B cell (primary cell): ENCODE measurements at regions not wholly inside any gene's neighbourhood (a gene's known extent, or its start where the extent isn't known, plus 50 kb on each side); places are given as distances from the start of the nearest gene placed in this dataset.

ENCODE experiments used
- ATAC-seq: fragments of 200-7000 bp; cut with Tn5 transposase; one replicate; pipeline ENCODE4 v1.10.0; 2021; ENCODE audit warnings: low read depth, mild to moderate bottlenecking, moderate number of reproducible peaks, moderate library complexity
- CTCF ChIA-PET: fragments of 350-600 bp; sonication (Branson Sonifier 250); formaldehyde crosslinking; loops from one replicate; lab custom pipeline; 2021; ENCODE audit warnings: antibody characterized with exemption, inconsistent platforms; lab: Charles Lee
- POLR2A ChIA-PET: fragments of 350-600 bp; sonication (Branson Sonifier 250); formaldehyde crosslinking; loops from one replicate; lab custom pipeline; 2021; ENCODE audit warnings: antibody characterized with exemption; lab: Charles Lee
- DNase-seq: peaks from one replicate; pipeline ENCODE4 v3.0.0; 2013
- H2AFZ ChIP-seq: 2 replicates; pipeline ENCODE4 v1.6.1; 2012; ENCODE audit warnings: mild to moderate bottlenecking, low read depth, low read length; ENCODE audit not compliant: insufficient read depth, poor library complexity, severe bottlenecking
- H3K27ac ChIP-seq, 2 donors: 1 replicate in 1 of 2; 2 replicates in 1 of 2; pipeline ENCODE4 v1.5.1; 2012 to 2013; ENCODE audit warnings: low read length in 2 of 2, mild to moderate bottlenecking in 2 of 2, moderate library complexity in 1 of 2
- H3K27me3 ChIP-seq, 4 experiments: fragments of 200-600 bp in 1 of 4; sonication (generic) in 1 of 4; replicated peaks in 1 of 4; 1 replicate in 2 of 4; 2 replicates in 2 of 4; pipeline versions ENCODE4 v1.6.1 to v1.7.0; 2013 to 2016; ENCODE audit warnings: low read length in 3 of 4, mild to moderate bottlenecking in 2 of 4, mixed read lengths in 1 of 4, moderate library complexity in 1 of 4; ENCODE audit not compliant: insufficient read depth in 4 of 4, control insufficient read depth in 3 of 4; ENCODE audit errors: control extremely low read depth in 1 of 4
- H3K36me3 ChIP-seq, 2 experiments: replicated peaks in 1 of 2; 1 replicate in 1 of 2; 2 replicates in 1 of 2; pipeline versions ENCODE4 v1.6.1 to v1.7.1; 2013; ENCODE audit warnings: low read length in 1 of 2; ENCODE audit not compliant: insufficient read depth in 2 of 2, control insufficient read depth in 1 of 2; ENCODE audit errors: control extremely low read depth in 1 of 2, extremely low read depth in 1 of 2
- H3K4me1 ChIP-seq, 2 donors: fragments of 200-600 bp in 1 of 2; sonication (generic) in 1 of 2; 1 replicate in 1 of 2; 2 replicates in 1 of 2; pipeline versions ENCODE4 v1.5.1 to v1.6.1; 2013 to 2017; ENCODE audit warnings: low read length in 2 of 2; ENCODE audit not compliant: control insufficient read depth in 2 of 2, insufficient read depth in 2 of 2
- H3K4me2 ChIP-seq: replicated peaks from 2 replicates; pipeline ENCODE3; 2012; ENCODE audit warnings: mild to moderate bottlenecking, low read depth, low read length; ENCODE audit not compliant: poor library complexity, severe bottlenecking
- H3K4me3 ChIP-seq, 5 experiments: fragments of 200-600 bp in 1 of 5; sonication (generic) in 1 of 5; 1 replicate in 3 of 5; 2 replicates in 2 of 5; pipeline versions ENCODE4 v1.5.1 to v1.7.0; 2011 to 2016; ENCODE audit warnings: low read length in 4 of 5, mild to moderate bottlenecking in 4 of 5, low read depth in 2 of 5, control low read depth in 1 of 5, moderate library complexity in 1 of 5; ENCODE audit not compliant: insufficient read depth in 1 of 5; ENCODE audit errors: control extremely low read depth in 1 of 5, extremely low read depth in 1 of 5
- H3K79me2 ChIP-seq: fragments of 200-600 bp; sonication (generic); one replicate; pipeline ENCODE4 v1.6.0; 2016; ENCODE audit warnings: low read length; ENCODE audit not compliant: control insufficient read depth, insufficient read depth
- H3K9ac ChIP-seq: fragments of 200-600 bp; sonication (generic); 2 replicates; pipeline ENCODE4 v1.6.1; 2017; ENCODE audit warnings: mild to moderate bottlenecking, low read length, moderate library complexity
- H3K9me3 ChIP-seq, 3 donors: one replicate each; pipeline versions ENCODE4 v1.6.1 to v1.7.1; 2013; ENCODE audit warnings: low read length in 2 of 3; ENCODE audit not compliant: control insufficient read depth in 2 of 3, insufficient read depth in 1 of 3; ENCODE audit errors: control extremely low read depth in 1 of 3
- H4K20me1 ChIP-seq: 2 replicates; pipeline ENCODE4 v1.6.0; 2012; ENCODE audit warnings: mild to moderate bottlenecking, low read length; ENCODE audit not compliant: insufficient read depth, control insufficient read depth, poor library complexity, severe bottlenecking
- H3K27ac Mint-ChIP-seq: one replicate; pipeline ENCODE4 v1.8.0; 2021; ENCODE audit warnings: mixed read lengths
- H3K27me3 Mint-ChIP-seq: one replicate; pipeline ENCODE4 v1.8.0; 2021; ENCODE audit warnings: mixed read lengths
- H3K4me1 Mint-ChIP-seq: one replicate; pipeline ENCODE4 v1.8.0; 2021; ENCODE audit warnings: mixed read lengths
- H3K4me3 Mint-ChIP-seq: one replicate; pipeline ENCODE4 v1.8.0; 2021; ENCODE audit warnings: mixed read lengths
- H3K9me3 Mint-ChIP-seq: one replicate; pipeline ENCODE4 v1.8.0; 2022; ENCODE audit warnings: mixed read lengths; ENCODE audit not compliant: insufficient read depth
- EZH2 ChIP-seq: IDR thresholded peaks from 2 replicates; pipeline ENCODE4 v1.6.1; 2012; ENCODE audit warnings: borderline replicate concordance, low read depth, mild to moderate bottlenecking, moderate library complexity, low read length; ENCODE audit not compliant: insufficient read depth, poor library complexity, severe bottlenecking
- WGBS: methylation state at CpG from one replicate; pipeline ENCODE4 v1.1.5; 2013; ENCODE audit warnings: missing lambda C conversion rate; ENCODE audit not compliant: insufficient coverage; 5-methylcytosine and 5-hydroxymethylcytosine counted together
- intact Hi-C: fragments of 100-400 bp; cut with micrococcal nuclease; formaldehyde crosslinking; loops from one replicate; pipeline ENCODE4 v1.10.0; 2022
- TF ChIP-seq, protein P1 (sequence below): fragments of 200-600 bp; IDR thresholded peaks from one replicate; pipeline ENCODE4 v1.8.0; 2022; ENCODE audit warnings: antibody characterized with exemption, mild to moderate bottlenecking

DNA sequence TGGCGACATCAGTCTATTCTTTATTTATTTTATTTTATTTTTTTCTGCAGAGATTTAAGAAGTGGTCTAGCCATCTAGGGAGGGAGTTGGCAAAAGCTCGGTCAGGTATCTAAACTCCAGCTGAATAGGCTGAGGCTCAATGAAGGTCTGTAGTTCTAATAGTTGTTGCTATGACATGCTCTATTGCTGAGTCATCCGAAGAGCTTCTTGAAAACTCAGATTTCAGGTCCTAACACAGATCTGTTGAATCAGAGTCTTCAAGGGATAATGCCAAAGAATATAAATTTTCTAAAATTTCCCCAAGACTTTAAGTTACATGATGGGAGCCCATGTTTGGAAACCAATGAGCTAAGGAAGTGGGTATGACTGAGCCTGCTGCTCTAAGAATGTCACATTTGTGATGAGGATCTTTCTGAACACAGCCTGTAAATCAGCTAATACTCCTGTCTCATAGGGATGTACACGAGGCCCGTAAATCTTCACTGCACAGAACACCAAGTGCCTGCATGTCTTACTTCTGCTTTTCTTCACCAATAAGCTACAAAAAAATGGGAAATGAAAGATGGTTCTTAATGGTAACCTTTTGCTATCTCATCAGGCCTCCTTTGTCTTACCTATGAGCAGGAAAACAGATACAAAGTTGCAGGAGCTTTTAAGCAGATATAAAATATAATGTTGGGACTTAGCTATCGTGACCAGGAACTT, 901.4 kb upstream of the API5 start:
- no peak overlapping the region for H3K27ac Mint-ChIP-seq
- Histone ChIP-seq H3K9ac (no peak overlapping the region), H3K36me3 (no peaks in the 10 kb centered on the region), H3K4me2 (no peak overlapping the region), H3K4me3 (no peak overlapping the region), H3K9me3 (peaks cover 0 to 4% (median 0%) of the 10 kb centered on the region in 3 donors), H3K27ac (no peak overlapping the region), H3K27me3 (no peaks in the 10 kb centered on the region), H3K79me2 (no peaks in the 10 kb centered on the region), H3K4me1 (no peaks in the 10 kb centered on the region), H2AFZ (no peak overlapping the region), H4K20me1 (no peaks in the 10 kb centered on the region)
- CTCF ChIA-PET: no interaction called here
- 74% methylated on average over 2 of the region's 6 CpGs for WGBS
- POLR2A ChIA-PET: no interaction called here
- H3K4me1 Mint-ChIP-seq: no peaks in the 10 kb centered on the region
- intact Hi-C loops: no loop called here
- H3K27me3 Mint-ChIP-seq: no peaks in the 10 kb centered on the region
- TF ChIP-seq, protein P1, sequence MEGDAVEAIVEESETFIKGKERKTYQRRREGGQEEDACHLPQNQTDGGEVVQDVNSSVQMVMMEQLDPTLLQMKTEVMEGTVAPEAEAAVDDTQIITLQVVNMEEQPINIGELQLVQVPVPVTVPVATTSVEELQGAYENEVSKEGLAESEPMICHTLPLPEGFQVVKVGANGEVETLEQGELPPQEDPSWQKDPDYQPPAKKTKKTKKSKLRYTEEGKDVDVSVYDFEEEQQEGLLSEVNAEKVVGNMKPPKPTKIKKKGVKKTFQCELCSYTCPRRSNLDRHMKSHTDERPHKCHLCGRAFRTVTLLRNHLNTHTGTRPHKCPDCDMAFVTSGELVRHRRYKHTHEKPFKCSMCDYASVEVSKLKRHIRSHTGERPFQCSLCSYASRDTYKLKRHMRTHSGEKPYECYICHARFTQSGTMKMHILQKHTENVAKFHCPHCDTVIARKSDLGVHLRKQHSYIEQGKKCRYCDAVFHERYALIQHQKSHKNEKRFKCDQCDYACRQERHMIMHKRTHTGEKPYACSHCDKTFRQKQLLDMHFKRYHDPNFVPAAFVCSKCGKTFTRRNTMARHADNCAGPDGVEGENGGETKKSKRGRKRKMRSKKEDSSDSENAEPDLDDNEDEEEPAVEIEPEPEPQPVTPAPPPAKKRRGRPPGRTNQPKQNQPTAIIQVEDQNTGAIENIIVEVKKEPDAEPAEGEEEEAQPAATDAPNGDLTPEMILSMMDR: no peak
- peaks cover 9% of the 10 kb centered on the region for H3K9me3 Mint-ChIP-seq
- H3K4me3 Mint-ChIP-seq: no peak overlapping the region
- ATAC-seq: no peak
- no peak for DNase-seq

DNA sequence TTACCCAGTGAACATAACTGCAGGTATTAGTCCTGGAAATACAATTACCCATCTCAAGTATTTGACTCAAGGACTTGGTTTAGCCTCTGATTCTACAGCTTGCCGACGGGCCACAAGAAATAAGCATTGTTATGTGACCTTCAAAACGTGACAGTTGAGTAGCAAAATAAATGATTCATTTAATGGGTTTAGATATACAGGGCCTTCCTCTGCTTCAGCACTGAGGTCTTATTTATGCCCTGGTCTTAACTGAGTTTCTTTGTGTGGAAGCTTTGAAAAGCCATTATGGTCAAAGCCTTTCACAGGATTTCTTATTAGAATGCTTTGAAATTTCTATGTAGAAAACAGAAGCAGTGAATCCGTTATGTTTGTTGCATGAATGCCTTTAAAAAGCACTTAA, 899.2 kb upstream of the API5 start:
- Histone ChIP-seq H3K9me3 (no peaks in the 10 kb centered on the region), H3K36me3 (no peaks in the 10 kb centered on the region), H3K9ac (no peak overlapping the region), H3K27me3 (no peaks in the 10 kb centered on the region), H2AFZ (no peak overlapping the region), H3K79me2 (no peaks in the 10 kb centered on the region), H3K4me3 (no peak overlapping the region), H4K20me1 (no peaks in the 10 kb centered on the region), H3K4me1 (no peaks in the 10 kb centered on the region), H3K4me2 (no peak overlapping the region), H3K27ac (no peak overlapping the region)
- TF ChIP-seq EZH2: no peak
- TF ChIP-seq, protein P1: no peak
- H3K9me3 Mint-ChIP-seq: peaks cover 9% of the 10 kb centered on the region
- H3K27me3 Mint-ChIP-seq: no peaks in the 10 kb centered on the region
- 100% methylated on average over 1 of the region's 4 CpGs for WGBS
- ChIA-PET POLR2A (no interaction called here), CTCF (no interaction called here)
- no peaks in the 10 kb centered on the region for H3K4me1 Mint-ChIP-seq
- no peak overlapping the region for H3K4me3 Mint-ChIP-seq
- no peak overlapping the region for H3K27ac Mint-ChIP-seq
- ATAC-seq: no peak
- DNase-seq: no peak
- intact Hi-C loops: no loop called here
